T-helper 2 cell treated with Interferon-gamma antibody and Interleukin-4, amounts not matched to agents 5 μg/mL and 100 μg/mL, for 36 hours (primary cell): ENCODE measurements at regions not wholly inside any gene's neighbourhood (a gene's known extent, or its start where the extent isn't known, plus 50 kb on each side); places are given as distances from the start of the nearest gene placed in this dataset.

ENCODE experiments used
- DNase-seq: peaks from one replicate; pipeline ENCODE4 v3.0.0; 2021; ENCODE audit warnings: low spot score
- H3K27ac Mint-ChIP-seq: one replicate; pipeline ENCODE4 v1.8.0; 2021; ENCODE audit warnings: mild to moderate bottlenecking, mixed read lengths
- H3K27me3 Mint-ChIP-seq: one replicate; pipeline ENCODE4 v1.8.0; 2021; ENCODE audit warnings: low read depth, mixed read lengths
- H3K36me3 Mint-ChIP-seq: one replicate; pipeline ENCODE4 v1.8.0; 2021; ENCODE audit warnings: low read depth, mixed read lengths
- H3K4me1 Mint-ChIP-seq: one replicate; pipeline ENCODE4 v1.8.0; 2021; ENCODE audit warnings: low read depth, mixed read lengths
- H3K4me3 Mint-ChIP-seq: one replicate; pipeline ENCODE4 v1.8.0; 2022; ENCODE audit warnings: mild to moderate bottlenecking, moderate library complexity, mixed read lengths
- H3K9me3 Mint-ChIP-seq: one replicate; pipeline ENCODE4 v1.8.0; 2021; ENCODE audit warnings: mixed read lengths

DNA sequence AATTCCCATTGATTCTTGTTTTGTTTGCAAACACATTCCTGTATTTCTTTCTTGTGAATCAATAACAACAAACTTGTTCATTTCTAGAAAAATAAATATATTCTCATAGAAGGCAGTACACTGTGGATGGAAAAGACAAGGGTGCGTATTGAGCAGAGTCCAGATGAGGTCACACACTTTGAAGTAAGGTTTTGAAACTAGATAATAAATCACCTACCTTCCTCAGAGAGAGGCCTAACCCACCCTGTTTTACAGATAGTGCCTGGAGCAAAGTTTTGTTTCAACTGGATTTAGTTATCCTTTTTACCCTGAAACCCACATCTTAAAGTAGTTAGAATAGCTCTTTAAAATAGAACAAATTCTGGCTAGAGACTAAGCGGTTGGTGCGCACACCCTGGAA, 137.1 kb upstream of the PIEZO2 start:
- no peak for DNase-seq
- Mint-ChIP-seq H3K9me3 (no peaks in the 10 kb centered on the region), H3K4me1 (no peaks in the 10 kb centered on the region), H3K27me3 (no peaks in the 10 kb centered on the region), H3K27ac (no peak overlapping the region), H3K4me3 (no peak overlapping the region), H3K36me3 (no peaks in the 10 kb centered on the region)

DNA sequence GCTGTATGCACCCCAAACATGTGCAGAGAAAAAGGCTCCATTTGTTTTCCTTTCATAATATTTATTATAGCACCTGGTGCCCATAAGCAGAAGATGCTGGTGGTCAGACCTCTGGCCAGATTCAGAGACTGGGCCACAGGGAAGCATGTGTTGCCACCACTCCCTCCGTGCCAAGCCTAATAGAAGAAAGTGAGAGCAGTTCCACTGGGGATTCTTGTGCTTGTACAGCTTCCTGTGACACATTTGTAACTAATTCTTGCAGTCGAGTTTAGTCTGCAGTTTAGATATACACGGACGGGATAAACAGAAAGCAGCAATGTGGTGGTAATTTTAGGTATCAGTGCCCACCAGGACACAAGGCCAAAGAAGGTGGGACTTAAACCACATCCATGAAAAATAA, 135.4 kb upstream of the PIEZO2 start:
- Mint-ChIP-seq H3K27ac (no peak overlapping the region), H3K4me3 (no peak overlapping the region), H3K27me3 (no peaks in the 10 kb centered on the region), H3K9me3 (no peaks in the 10 kb centered on the region), H3K4me1 (no peaks in the 10 kb centered on the region), H3K36me3 (no peaks in the 10 kb centered on the region)
- no peak for DNase-seq

- no peak overlapping the region for H3K4me3 Mint-ChIP-seq
- H3K27ac Mint-ChIP-seq: no peak overlapping the region
- H3K9me3 Mint-ChIP-seq: no peaks in the 10 kb centered on the region
- H3K4me1 Mint-ChIP-seq: no peaks in the 10 kb centered on the region
- no peak for DNase-seq
- no peaks in the 10 kb centered on the region for H3K27me3 Mint-ChIP-seq
- no peaks in the 10 kb centered on the region for H3K36me3 Mint-ChIP-seq
Measured at GRCh38 chr18:11284349-11284748, 135.0 kb upstream of the PIEZO2 start.

DNA sequence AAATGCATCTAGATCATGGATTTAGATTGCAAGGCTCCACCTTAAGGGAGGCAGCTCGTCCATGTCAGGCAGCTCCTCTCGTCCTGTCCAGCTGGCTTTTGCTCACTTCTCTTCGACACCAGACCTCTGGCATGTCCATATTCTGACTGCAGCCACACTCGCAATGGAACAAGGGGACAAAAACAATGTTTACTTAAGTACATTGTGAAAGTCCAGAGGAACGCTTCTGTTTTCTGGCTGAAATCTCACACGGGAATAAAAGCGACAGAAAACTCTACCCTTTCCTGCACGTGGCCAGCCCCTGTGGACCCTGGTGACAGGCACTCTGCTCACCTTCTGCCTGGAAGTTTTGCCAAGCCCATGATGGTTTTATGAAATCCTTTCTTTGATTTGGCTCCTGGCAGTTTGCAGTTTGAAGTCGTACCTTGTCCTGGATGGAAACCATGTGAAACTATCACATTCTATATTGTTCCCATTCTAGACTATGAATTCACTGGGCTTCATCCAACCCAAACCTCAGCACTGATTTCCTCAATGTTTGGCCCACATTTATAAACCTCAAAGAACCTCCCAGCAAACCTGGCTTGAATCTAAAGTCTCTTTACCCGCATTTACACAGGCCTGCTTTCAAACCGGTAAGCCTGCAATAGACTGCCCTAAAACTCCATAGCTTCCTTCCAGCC, 134.3 kb upstream of the PIEZO2 start:
- no peak for DNase-seq
- no peaks in the 10 kb centered on the region for H3K27me3 Mint-ChIP-seq
- H3K36me3 Mint-ChIP-seq: no peaks in the 10 kb centered on the region
- H3K27ac Mint-ChIP-seq: no peak overlapping the region
- no peak overlapping the region for H3K4me3 Mint-ChIP-seq
- H3K4me1 Mint-ChIP-seq: no peaks in the 10 kb centered on the region
- H3K9me3 Mint-ChIP-seq: no peaks in the 10 kb centered on the region

- H3K4me1 Mint-ChIP-seq: no peaks in the 10 kb centered on the region
- no peak overlapping the region for H3K27ac Mint-ChIP-seq
- H3K36me3 Mint-ChIP-seq: no peaks in the 10 kb centered on the region
- no peak overlapping the region for H3K4me3 Mint-ChIP-seq
- H3K27me3 Mint-ChIP-seq: no peaks in the 10 kb centered on the region
- no peak for DNase-seq
- H3K9me3 Mint-ChIP-seq: no peaks in the 10 kb centered on the region
Measured at GRCh38 chr18:11279461-11279860, 130.1 kb upstream of the PIEZO2 start.

- Mint-ChIP-seq H3K9me3 (no peaks in the 10 kb centered on the region), H3K4me3 (no peak overlapping the region), H3K27me3 (no peaks in the 10 kb centered on the region), H3K36me3 (no peaks in the 10 kb centered on the region), H3K4me1 (no peaks in the 10 kb centered on the region), H3K27ac (no peak overlapping the region)
- DNase-seq: no peak
Measured at GRCh38 chr18:11276678-11277077, 127.3 kb upstream of the PIEZO2 start.

- Mint-ChIP-seq H3K27me3 (no peaks in the 10 kb centered on the region), H3K27ac (no peak overlapping the region), H3K4me1 (no peaks in the 10 kb centered on the region), H3K9me3 (no peaks in the 10 kb centered on the region), H3K36me3 (no peaks in the 10 kb centered on the region), H3K4me3 (no peak overlapping the region)
- DNase-seq: no peak
Measured at GRCh38 chr18:11274144-11274794, 124.9 kb upstream of the PIEZO2 start.

GRCh38 chr18:11272516-11272915, 123.1 kb upstream of the PIEZO2 start:
- no peak for DNase-seq
- H3K4me1 Mint-ChIP-seq: no peaks in the 10 kb centered on the region
- no peak overlapping the region for H3K27ac Mint-ChIP-seq
- no peaks in the 10 kb centered on the region for H3K36me3 Mint-ChIP-seq
- no peak overlapping the region for H3K4me3 Mint-ChIP-seq
- H3K27me3 Mint-ChIP-seq: no peaks in the 10 kb centered on the region
- H3K9me3 Mint-ChIP-seq: no peaks in the 10 kb centered on the region

DNA sequence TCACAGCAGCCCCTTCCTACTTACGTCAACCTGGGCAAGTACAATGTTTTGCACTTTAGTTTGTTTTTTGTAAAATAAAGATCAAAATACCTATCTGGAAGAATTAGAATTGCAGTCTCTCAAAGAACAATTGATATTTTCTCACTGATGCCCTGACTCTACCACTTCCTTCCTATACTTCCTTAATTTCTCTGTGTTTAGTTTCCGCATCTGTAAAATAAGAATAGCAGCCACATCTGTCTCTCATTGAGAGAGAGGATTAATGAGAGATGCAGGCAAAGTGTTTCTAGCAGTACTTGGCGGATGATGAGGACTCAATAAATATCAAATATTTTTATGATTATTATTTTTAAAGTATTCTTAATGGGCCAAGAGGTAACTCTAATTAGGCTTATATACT, 122.6 kb upstream of the PIEZO2 start:
- H3K27me3 Mint-ChIP-seq: no peaks in the 10 kb centered on the region
- H3K9me3 Mint-ChIP-seq: no peaks in the 10 kb centered on the region
- H3K36me3 Mint-ChIP-seq: no peaks in the 10 kb centered on the region

GRCh38 chr18:11269257-11269656, 119.9 kb upstream of the PIEZO2 start:
- no peak for DNase-seq
- Mint-ChIP-seq H3K4me3 (no peak overlapping the region), H3K4me1 (no peaks in the 10 kb centered on the region), H3K27me3 (no peaks in the 10 kb centered on the region), H3K36me3 (no peaks in the 10 kb centered on the region), H3K27ac (no peak overlapping the region), H3K9me3 (peaks cover 3% of the 10 kb centered on the region)

More for the DNA sequence above, 122.6 kb upstream of the PIEZO2 start:
- H3K4me1 Mint-ChIP-seq: no peaks in the 10 kb centered on the region
- H3K27ac Mint-ChIP-seq: no peak overlapping the region
- no peak for DNase-seq
- H3K4me3 Mint-ChIP-seq: no peak overlapping the region

GRCh38 chr18:11268741-11269233, 119.4 kb upstream of the PIEZO2 start:
- H3K36me3 Mint-ChIP-seq: no peaks in the 10 kb centered on the region
- H3K4me3 Mint-ChIP-seq: no peak overlapping the region
- no peaks in the 10 kb centered on the region for H3K27me3 Mint-ChIP-seq
- H3K4me1 Mint-ChIP-seq: no peaks in the 10 kb centered on the region
- H3K9me3 Mint-ChIP-seq: peaks cover 6% of the 10 kb centered on the region
- DNase-seq: no peak
- H3K27ac Mint-ChIP-seq: no peak overlapping the region

GRCh38 chr18:11268153-11268552, 118.8 kb upstream of the PIEZO2 start:
- Mint-ChIP-seq H3K4me3 (no peak overlapping the region), H3K9me3 (peaks cover 12% of the 10 kb centered on the region), H3K27ac (no peak overlapping the region), H3K27me3 (no peaks in the 10 kb centered on the region), H3K36me3 (no peaks in the 10 kb centered on the region), H3K4me1 (no peaks in the 10 kb centered on the region)
- no peak for DNase-seq

GRCh38 chr18:11266781-11267480, 117.6 kb upstream of the PIEZO2 start:
- no peaks in the 10 kb centered on the region for H3K36me3 Mint-ChIP-seq
- no peak overlapping the region for H3K27ac Mint-ChIP-seq
- H3K4me3 Mint-ChIP-seq: no peak overlapping the region
- H3K9me3 Mint-ChIP-seq: peaks cover 17% of the 10 kb centered on the region
- no peaks in the 10 kb centered on the region for H3K27me3 Mint-ChIP-seq
- no peak for DNase-seq
- no peaks in the 10 kb centered on the region for H3K4me1 Mint-ChIP-seq

DNA sequence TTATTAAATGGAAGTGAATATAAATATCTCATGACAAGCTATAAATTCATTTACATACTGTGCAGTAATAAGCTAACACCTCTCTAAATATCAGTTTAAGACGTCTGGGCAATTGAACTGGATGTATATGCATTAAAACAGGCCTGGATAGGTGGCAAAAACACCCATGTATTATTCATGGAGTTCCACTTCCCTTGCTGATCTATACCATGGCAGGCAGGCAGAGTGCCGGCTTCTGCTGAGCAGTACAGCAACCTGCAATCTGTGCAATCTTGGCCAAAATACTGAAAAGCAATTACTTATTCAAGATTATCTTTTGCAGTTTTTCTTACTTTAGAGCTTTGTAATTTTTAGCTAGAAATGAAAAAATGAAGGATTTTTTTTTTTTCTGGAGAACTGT, 112.1 kb upstream of the PIEZO2 start:
- Mint-ChIP-seq H3K4me1 (no peaks in the 10 kb centered on the region), H3K36me3 (no peaks in the 10 kb centered on the region), H3K4me3 (no peak overlapping the region), H3K27ac (no peak overlapping the region), H3K9me3 (peaks cover 19% of the 10 kb centered on the region), H3K27me3 (no peaks in the 10 kb centered on the region)
- no peak for DNase-seq
